Type B pancreatic cell (in vitro differentiated cells): ENCODE measurements at regions not wholly inside any gene's neighbourhood (a gene's known extent, or its start where the extent isn't known, plus 50 kb on each side); places are given as distances from the start of the nearest gene placed in this dataset.

ENCODE experiments used
- DNase-seq: peaks from one replicate; pipeline ENCODE4 v3.0.0; 2021; ENCODE audit warnings: mixed read lengths; ENCODE audit not compliant: unreplicated experiment; ENCODE audit errors: extremely low spot score
- H3K27ac Mint-ChIP-seq: 2 replicates; pipeline ENCODE4 v1.8.0; 2021; ENCODE audit warnings: mild to moderate bottlenecking, mixed read lengths
- H3K27me3 Mint-ChIP-seq: 2 replicates; pipeline ENCODE4 v1.8.0; 2021; ENCODE audit warnings: mixed read lengths
- H3K36me3 Mint-ChIP-seq: 2 replicates; pipeline ENCODE4 v1.8.0; 2021; ENCODE audit warnings: mixed read lengths
- H3K4me1 Mint-ChIP-seq: one replicate; pipeline ENCODE4 v1.8.0; 2021; ENCODE audit warnings: mixed read lengths; ENCODE audit not compliant: unreplicated experiment
- H3K4me3 Mint-ChIP-seq: 2 replicates; pipeline ENCODE4 v1.8.0; 2021; ENCODE audit warnings: mild to moderate bottlenecking, mixed read lengths
- H3K9me3 Mint-ChIP-seq: 2 replicates; pipeline ENCODE4 v1.8.0; 2021; ENCODE audit warnings: mixed read lengths
- TF ChIP-seq, protein P1 (sequence below): fragments of 200-600 bp; sonication (generic); conservative IDR thresholded peaks from 2 replicates; pipeline ENCODE4 v1.5.0; 2021; ENCODE audit warnings: antibody characterized with exemption, mild to moderate bottlenecking

DNA sequence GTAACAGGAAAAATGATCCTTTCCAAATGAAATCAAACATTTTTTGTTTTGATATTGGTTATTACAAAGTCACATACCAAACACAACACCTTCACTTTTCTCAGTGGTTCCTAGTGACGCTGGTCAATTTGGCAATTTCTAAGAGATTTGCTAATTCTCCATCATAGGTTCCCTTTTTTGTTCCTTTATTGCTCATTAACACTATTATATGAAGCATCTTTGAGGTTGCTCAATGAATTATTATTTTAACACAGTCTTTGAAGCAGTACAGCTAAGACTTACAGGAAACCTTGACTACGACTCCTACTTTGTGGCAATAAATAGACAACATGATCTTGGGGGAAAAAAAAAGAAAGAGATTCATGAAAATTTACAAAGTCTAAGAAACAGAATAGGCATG is 152.2 kb upstream of the VRK2 start:
- Mint-ChIP-seq H3K9me3 (no peaks in the 10 kb centered on the region), H3K4me3 (no peak overlapping the region), H3K36me3 (no peaks in the 10 kb centered on the region)

DNA sequence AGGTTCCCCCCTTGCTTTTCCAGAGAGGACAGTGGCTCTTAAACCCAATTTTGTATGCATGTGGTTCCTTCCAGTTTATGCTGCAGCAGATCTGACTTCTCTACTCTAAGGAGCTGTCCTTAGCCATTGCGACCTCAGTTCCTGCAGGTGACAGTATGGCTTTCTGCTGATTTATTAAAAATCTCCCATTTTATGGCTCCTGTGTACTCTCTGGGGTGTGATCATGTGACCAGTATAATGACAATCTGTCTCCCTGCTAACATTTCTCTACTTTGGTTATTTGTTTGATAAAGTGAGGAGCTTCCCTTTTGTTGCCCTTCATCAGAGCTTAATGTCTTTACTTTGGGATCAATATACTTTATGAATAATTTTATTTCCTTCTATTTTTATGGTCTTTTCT is 148.7 kb upstream of the VRK2 start:
- DNase-seq = no peak
- no peak overlapping the region for H3K27ac Mint-ChIP-seq
- H3K27me3 Mint-ChIP-seq = no peaks in the 10 kb centered on the region

More for the DNA sequence above, 152.2 kb upstream of the VRK2 start:
- Mint-ChIP-seq H3K27me3 (no peaks in the 10 kb centered on the region), H3K4me1 (no peaks in the 10 kb centered on the region), H3K27ac (no peak overlapping the region)
- TF ChIP-seq, protein P1, sequence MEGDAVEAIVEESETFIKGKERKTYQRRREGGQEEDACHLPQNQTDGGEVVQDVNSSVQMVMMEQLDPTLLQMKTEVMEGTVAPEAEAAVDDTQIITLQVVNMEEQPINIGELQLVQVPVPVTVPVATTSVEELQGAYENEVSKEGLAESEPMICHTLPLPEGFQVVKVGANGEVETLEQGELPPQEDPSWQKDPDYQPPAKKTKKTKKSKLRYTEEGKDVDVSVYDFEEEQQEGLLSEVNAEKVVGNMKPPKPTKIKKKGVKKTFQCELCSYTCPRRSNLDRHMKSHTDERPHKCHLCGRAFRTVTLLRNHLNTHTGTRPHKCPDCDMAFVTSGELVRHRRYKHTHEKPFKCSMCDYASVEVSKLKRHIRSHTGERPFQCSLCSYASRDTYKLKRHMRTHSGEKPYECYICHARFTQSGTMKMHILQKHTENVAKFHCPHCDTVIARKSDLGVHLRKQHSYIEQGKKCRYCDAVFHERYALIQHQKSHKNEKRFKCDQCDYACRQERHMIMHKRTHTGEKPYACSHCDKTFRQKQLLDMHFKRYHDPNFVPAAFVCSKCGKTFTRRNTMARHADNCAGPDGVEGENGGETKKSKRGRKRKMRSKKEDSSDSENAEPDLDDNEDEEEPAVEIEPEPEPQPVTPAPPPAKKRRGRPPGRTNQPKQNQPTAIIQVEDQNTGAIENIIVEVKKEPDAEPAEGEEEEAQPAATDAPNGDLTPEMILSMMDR = no peak
- no peak for DNase-seq

DNA sequence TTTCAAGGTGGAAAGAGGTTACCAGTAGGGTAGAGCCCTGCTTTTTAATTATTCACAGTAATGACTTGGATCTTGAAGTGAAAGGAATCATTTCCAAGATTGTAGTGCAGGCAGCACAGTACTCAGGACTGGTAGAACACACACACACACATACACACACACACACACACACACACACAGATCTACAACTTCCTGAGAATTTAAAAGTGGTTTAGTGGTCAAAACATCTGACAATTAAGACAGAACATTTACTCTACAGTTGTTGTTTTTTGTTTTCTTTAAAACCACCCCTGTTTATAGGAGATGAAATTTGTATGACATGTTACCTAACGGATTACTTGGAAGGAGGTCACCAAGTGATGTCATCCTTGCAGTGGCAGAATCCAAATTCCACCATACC is 146.7 kb upstream of the VRK2 start:
- no peaks in the 10 kb centered on the region for H3K36me3 Mint-ChIP-seq

More for the DNA sequence above, 148.7 kb upstream of the VRK2 start:
- TF ChIP-seq, protein P1 = no peak
- Mint-ChIP-seq H3K36me3 (no peaks in the 10 kb centered on the region), H3K4me1 (no peaks in the 10 kb centered on the region), H3K4me3 (no peak overlapping the region), H3K9me3 (no peaks in the 10 kb centered on the region)

DNA sequence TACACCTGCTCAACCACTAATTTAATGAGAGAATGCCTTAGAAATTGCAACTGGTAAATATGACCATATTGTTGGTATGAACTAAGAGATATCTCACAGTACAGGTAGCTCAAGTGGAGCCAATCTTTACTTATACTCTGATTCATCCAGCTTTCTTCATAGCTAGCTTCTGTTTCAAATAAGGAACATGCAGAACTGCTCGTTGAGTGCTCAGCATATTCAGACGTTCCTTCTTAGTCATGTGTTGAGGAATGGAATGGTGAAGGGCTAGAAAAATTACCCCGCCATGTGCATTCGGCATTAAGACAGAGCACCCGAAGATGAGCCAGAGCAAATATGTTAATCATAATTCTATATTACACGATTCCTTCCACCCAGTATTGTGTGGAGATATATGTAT is 144.0 kb upstream of the VRK2 start:
- TF ChIP-seq, protein P1 = no peak
- Mint-ChIP-seq H3K27ac (no peak overlapping the region), H3K27me3 (no peaks in the 10 kb centered on the region)

More for the DNA sequence above, 146.7 kb upstream of the VRK2 start:
- H3K4me3 Mint-ChIP-seq = no peak overlapping the region
- no peaks in the 10 kb centered on the region for H3K9me3 Mint-ChIP-seq
- TF ChIP-seq, protein P1 = no peak
- no peaks in the 10 kb centered on the region for H3K27me3 Mint-ChIP-seq
- no peak for DNase-seq
- no peaks in the 10 kb centered on the region for H3K4me1 Mint-ChIP-seq
- no peak overlapping the region for H3K27ac Mint-ChIP-seq

DNA sequence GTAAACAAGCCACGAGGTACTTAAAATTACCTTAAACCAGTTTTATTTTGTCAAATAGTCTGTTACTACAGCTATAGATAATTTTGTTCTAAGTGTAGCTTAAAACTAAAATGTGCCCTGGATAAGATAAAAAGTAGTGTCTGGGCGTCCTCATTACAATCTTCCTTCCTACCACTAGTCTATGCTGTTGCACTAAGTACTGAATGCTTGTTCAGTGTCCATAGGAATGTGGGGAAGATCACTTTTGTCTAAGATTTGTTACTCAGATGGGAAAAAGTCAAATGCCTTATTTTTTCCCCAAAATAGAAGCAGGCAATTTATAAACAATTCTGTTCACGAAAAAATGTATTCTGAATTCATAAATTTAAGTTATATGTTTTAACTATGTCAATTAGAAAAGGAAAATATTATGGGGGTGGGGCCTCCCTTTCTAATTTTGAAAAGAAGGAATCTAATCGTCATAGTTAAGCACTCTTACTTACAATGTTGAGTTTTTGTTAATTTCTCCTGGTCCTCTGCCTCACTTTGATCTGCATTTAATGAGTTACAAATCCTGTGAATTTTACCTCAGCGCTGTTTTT is 140.4 kb upstream of the VRK2 start:
- no peak for DNase-seq
- H3K4me1 Mint-ChIP-seq = no peaks in the 10 kb centered on the region
- H3K36me3 Mint-ChIP-seq = no peaks in the 10 kb centered on the region
- TF ChIP-seq, protein P1 = peak; percentile 86
- no peak overlapping the region for H3K27ac Mint-ChIP-seq
- no peaks in the 10 kb centered on the region for H3K9me3 Mint-ChIP-seq
- H3K27me3 Mint-ChIP-seq = no peaks in the 10 kb centered on the region
- H3K4me3 Mint-ChIP-seq = no peak overlapping the region

More for the DNA sequence above, 144.0 kb upstream of the VRK2 start:
- Mint-ChIP-seq H3K4me3 (no peak overlapping the region), H3K9me3 (no peaks in the 10 kb centered on the region), H3K36me3 (no peaks in the 10 kb centered on the region), H3K4me1 (no peaks in the 10 kb centered on the region)
- DNase-seq = no peak

DNA sequence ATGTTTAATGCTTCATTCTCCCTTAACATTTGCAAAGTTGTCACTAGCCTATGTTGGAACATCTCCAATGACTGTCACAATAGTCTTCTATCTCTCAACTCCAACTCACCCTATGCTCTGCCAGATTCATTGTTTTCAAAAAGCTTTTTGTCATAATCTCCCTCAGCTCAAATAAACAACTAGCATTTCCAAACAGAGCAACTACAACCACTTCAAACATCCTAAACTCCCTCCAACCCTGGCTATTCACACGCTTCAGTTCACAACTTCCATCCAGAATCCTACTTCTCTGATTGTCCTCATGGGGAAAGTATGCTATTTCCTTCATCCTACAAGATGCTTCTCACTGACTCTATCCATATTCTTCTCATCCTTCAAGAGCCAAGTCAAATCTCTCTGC is 139.2 kb upstream of the VRK2 start:
- Mint-ChIP-seq H3K27me3 (no peaks in the 10 kb centered on the region), H3K4me3 (no peak overlapping the region), H3K27ac (no peak overlapping the region), H3K36me3 (no peaks in the 10 kb centered on the region), H3K9me3 (no peaks in the 10 kb centered on the region), H3K4me1 (no peaks in the 10 kb centered on the region)
- TF ChIP-seq, protein P1 = no peak
- DNase-seq = no peak
